ENCODE measurements at regions not wholly inside any gene's neighbourhood (a gene's known extent, or its start where the extent isn't known, plus 50 kb on each side); places are given as distances from the start of the nearest gene placed in this dataset.

- TF ChIP-seq EZH2 (IDR thresholded peaks at IDR 0.05; ENCODE audit: insufficient read depth, low read length) (no peak), CTCF (IDR thresholded peaks at IDR 0.05; ENCODE audit: insufficient read depth, low read depth, low read length) (no peak)
These were observed 386.6 kb upstream of the RPS23 start for GRCh38 chr5:82664732-82665131.

GRCh38 chr5:82663225-82663624, 385.1 kb upstream of the RPS23 start:
- Histone ChIP-seq H3K27me3 (ENCODE audit: insufficient read depth, low read length) (peaks cover 4% of the 10 kb centered on the region), H3K79me2 (ENCODE audit: insufficient read depth, low read length) (no peaks in the 10 kb centered on the region), H2AFZ (ENCODE audit: low read depth, low read length) (no peak overlapping the region), H3K27ac (ENCODE audit: low read depth, low read length) (no peak overlapping the region), H3K9ac (ENCODE audit: low read length) (no peak overlapping the region), H3K4me1 (ENCODE audit: insufficient read depth, low read length) (no peaks in the 10 kb centered on the region), H3K36me3 (ENCODE audit: insufficient read depth, low read length) (no peaks in the 10 kb centered on the region), H3K4me3 (ENCODE audit: insufficient read depth, low read depth, low read length) (no peak overlapping the region), H3K4me2 (ENCODE audit: low read length) (no peak overlapping the region), H4K20me1 (ENCODE audit: insufficient read depth, low read length) (no peaks in the 10 kb centered on the region), H3K9me3 (ENCODE audit: insufficient read depth, low read depth, low read length) (no peaks in the 10 kb centered on the region)
- Mint-ChIP-seq H3K9me3 (ENCODE audit: unreplicated experiment) (peaks cover 2% of the 10 kb centered on the region), H3K4me1 (ENCODE audit: low read depth, unreplicated experiment) (no peaks in the 10 kb centered on the region), H3K27ac (ENCODE audit: unreplicated experiment) (no peak overlapping the region), H3K36me3 (ENCODE audit: low read depth, unreplicated experiment) (no peaks in the 10 kb centered on the region), H3K27me3 (ENCODE audit: low read depth, unreplicated experiment) (no peaks in the 10 kb centered on the region), H3K4me3 (ENCODE audit: unreplicated experiment) (no peak overlapping the region)
- TF ChIP-seq CTCF (IDR thresholded peaks at IDR 0.05; ENCODE audit: insufficient read depth, low read depth, low read length) (no peak), EZH2 (IDR thresholded peaks at IDR 0.05; ENCODE audit: insufficient read depth, low read length) (no peak)
- FAIRE-seq: no peak
- DNase-seq (ENCODE audit: low read depth): no peak

More at GRCh38 chr5:82664732-82665131, 386.6 kb upstream of the RPS23 start:
- Histone ChIP-seq H4K20me1 (ENCODE audit: insufficient read depth, low read length) (no peaks in the 10 kb centered on the region), H3K79me2 (ENCODE audit: insufficient read depth, low read length) (no peaks in the 10 kb centered on the region), H3K36me3 (ENCODE audit: insufficient read depth, low read length) (no peaks in the 10 kb centered on the region), H3K27me3 (ENCODE audit: insufficient read depth, low read length) (peaks cover 4% of the 10 kb centered on the region), H3K9ac (ENCODE audit: low read length) (no peak overlapping the region), H3K4me2 (ENCODE audit: low read length) (no peak overlapping the region), H3K4me1 (ENCODE audit: insufficient read depth, low read length) (no peaks in the 10 kb centered on the region), H3K4me3 (ENCODE audit: insufficient read depth, low read depth, low read length) (no peak overlapping the region), H3K27ac (ENCODE audit: low read depth, low read length) (no peak overlapping the region), H2AFZ (ENCODE audit: low read depth, low read length) (no peak overlapping the region), H3K9me3 (ENCODE audit: insufficient read depth, low read depth, low read length) (no peaks in the 10 kb centered on the region)
- FAIRE-seq: no peak
- H3K9me3 Mint-ChIP-seq (ENCODE audit: unreplicated experiment): peaks cover 2% of the 10 kb centered on the region
- no peaks in the 10 kb centered on the region for H3K27me3 Mint-ChIP-seq (ENCODE audit: low read depth, unreplicated experiment)
- H3K4me3 Mint-ChIP-seq (ENCODE audit: unreplicated experiment): no peak overlapping the region
- no peaks in the 10 kb centered on the region for H3K36me3 Mint-ChIP-seq (ENCODE audit: low read depth, unreplicated experiment)
- H3K27ac Mint-ChIP-seq (ENCODE audit: unreplicated experiment): no peak overlapping the region
- no peak for DNase-seq (ENCODE audit: low read depth)
- H3K4me1 Mint-ChIP-seq (ENCODE audit: low read depth, unreplicated experiment): no peaks in the 10 kb centered on the region

- Histone ChIP-seq H3K36me3 (ENCODE audit: insufficient read depth, low read length) (no peaks in the 10 kb centered on the region), H3K79me2 (ENCODE audit: insufficient read depth, low read length) (no peaks in the 10 kb centered on the region), H3K9ac (ENCODE audit: low read length) (no peak overlapping the region), H3K27ac (ENCODE audit: low read depth, low read length) (no peak overlapping the region), H3K27me3 (ENCODE audit: insufficient read depth, low read length) (peaks cover 4% of the 10 kb centered on the region), H3K4me3 (ENCODE audit: insufficient read depth, low read depth, low read length) (no peak overlapping the region), H3K4me2 (ENCODE audit: low read length) (no peak overlapping the region), H3K4me1 (ENCODE audit: insufficient read depth, low read length) (no peaks in the 10 kb centered on the region), H4K20me1 (ENCODE audit: insufficient read depth, low read length) (no peaks in the 10 kb centered on the region), H2AFZ (ENCODE audit: low read depth, low read length) (no peak overlapping the region), H3K9me3 (ENCODE audit: insufficient read depth, low read depth, low read length) (no peaks in the 10 kb centered on the region)
- H3K9me3 Mint-ChIP-seq (ENCODE audit: unreplicated experiment): peaks cover 2% of the 10 kb centered on the region
- H3K27ac Mint-ChIP-seq (ENCODE audit: unreplicated experiment): no peak overlapping the region
- no peak for TF ChIP-seq CTCF (IDR thresholded peaks at IDR 0.05; ENCODE audit: insufficient read depth, low read depth, low read length)
- no peaks in the 10 kb centered on the region for H3K36me3 Mint-ChIP-seq (ENCODE audit: low read depth, unreplicated experiment)
- no peaks in the 10 kb centered on the region for H3K27me3 Mint-ChIP-seq (ENCODE audit: low read depth, unreplicated experiment)
- FAIRE-seq (no peak), DNase-seq (ENCODE audit: low read depth) (peak; percentile 18)
- no peaks in the 10 kb centered on the region for H3K4me1 Mint-ChIP-seq (ENCODE audit: low read depth, unreplicated experiment)
- no peak overlapping the region for H3K4me3 Mint-ChIP-seq (ENCODE audit: unreplicated experiment)
These were observed 384.2 kb upstream of the RPS23 start for GRCh38 chr5:82662340-82662739.
